GM20000 (cell line): ENCODE measurements at regions not wholly inside any gene's neighbourhood (a gene's known extent, or its start where the extent isn't known, plus 50 kb on each side); places are given as distances from the start of the nearest gene placed in this dataset.

Source experiments
- DNase-seq: peaks from one replicate; pipeline ENCODE4 v3.0.0; 2012; ENCODE audit warnings: low spot score
- TF ChIP-seq, protein P1 (sequence below): IDR thresholded peaks from 2 replicates; pipeline ENCODE4 v1.5.1; 2012; ENCODE audit warnings: mild to moderate bottlenecking, control low read depth; ENCODE audit errors: extremely low read depth, missing control alignments

DNA sequence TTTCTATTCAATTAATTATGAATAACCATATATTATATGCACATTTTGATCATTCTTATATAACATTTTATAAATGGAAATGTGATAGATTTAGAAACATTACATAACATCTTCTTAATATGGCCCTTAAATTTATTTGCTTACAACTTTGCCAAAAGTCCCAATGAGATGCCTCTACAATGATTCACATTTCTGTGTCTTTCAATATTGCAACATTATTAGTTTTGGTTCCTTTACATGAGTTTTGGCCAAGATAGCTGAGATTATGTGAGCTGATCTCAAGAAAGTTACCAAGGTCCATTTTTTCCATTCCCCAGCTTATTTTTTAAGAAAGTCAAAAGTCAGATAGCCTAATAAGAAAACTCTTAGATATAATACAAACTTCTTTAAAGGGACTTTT is 361.2 kb downstream of the PCDH7 start:
- no peak for DNase-seq
- TF ChIP-seq, protein P1, sequence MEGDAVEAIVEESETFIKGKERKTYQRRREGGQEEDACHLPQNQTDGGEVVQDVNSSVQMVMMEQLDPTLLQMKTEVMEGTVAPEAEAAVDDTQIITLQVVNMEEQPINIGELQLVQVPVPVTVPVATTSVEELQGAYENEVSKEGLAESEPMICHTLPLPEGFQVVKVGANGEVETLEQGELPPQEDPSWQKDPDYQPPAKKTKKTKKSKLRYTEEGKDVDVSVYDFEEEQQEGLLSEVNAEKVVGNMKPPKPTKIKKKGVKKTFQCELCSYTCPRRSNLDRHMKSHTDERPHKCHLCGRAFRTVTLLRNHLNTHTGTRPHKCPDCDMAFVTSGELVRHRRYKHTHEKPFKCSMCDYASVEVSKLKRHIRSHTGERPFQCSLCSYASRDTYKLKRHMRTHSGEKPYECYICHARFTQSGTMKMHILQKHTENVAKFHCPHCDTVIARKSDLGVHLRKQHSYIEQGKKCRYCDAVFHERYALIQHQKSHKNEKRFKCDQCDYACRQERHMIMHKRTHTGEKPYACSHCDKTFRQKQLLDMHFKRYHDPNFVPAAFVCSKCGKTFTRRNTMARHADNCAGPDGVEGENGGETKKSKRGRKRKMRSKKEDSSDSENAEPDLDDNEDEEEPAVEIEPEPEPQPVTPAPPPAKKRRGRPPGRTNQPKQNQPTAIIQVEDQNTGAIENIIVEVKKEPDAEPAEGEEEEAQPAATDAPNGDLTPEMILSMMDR = no peak

GRCh38 chr4:31083456-31083855 is 363.3 kb downstream of the PCDH7 start:
- TF ChIP-seq, protein P1 = no peak
- DNase-seq = no peak

DNA sequence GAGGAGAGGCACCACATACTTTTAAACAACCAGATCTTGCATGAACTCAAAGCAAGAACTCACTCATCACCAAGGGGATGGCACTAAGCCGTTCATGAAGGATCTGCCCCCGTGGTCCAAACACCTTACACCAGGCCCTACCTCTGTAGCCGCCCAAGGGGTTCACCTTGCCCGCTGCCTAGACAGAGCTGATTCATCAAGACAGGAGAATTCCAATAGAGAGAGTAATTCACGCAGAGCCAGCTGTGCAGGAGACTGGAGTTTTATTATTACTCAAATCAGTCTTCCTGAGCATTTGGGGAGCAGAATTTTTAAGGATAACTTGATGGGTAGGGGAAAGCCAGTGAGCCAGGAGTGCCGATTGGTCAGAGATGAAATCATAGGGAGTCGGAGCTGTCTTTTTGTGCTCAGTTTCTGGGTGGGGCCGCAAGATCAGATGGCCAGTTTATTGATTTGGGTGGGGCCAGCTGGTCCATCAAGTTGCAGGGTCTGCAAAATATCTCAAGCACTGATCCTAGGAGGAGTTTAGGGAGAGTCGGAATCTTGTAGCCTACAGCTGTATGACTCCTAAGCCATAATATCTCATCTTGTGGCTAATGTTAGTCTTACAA is 364.7 kb downstream of the PCDH7 start:
- no peak for DNase-seq
- TF ChIP-seq, protein P1 = no peak

DNA sequence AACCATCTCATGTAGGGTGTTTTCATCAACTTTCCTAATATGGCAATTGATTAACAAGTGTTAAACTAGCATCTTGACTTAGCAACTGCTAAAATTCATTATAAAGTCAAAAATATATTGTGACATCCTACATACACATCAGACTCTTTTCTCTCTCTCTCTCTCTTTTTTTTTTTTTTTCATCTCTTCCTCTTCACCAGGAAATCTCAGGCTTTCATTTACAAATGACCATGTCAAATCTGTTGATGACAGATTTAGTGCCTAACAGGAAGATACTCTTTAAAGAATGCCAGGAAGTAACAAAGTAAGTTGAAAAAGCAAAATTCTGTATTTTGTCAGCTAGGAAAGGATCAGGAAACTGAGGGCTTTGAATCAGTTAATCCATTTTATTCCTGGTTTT is 365.5 kb downstream of the PCDH7 start:
- TF ChIP-seq, protein P1 = no peak
- DNase-seq = no peak

DNA sequence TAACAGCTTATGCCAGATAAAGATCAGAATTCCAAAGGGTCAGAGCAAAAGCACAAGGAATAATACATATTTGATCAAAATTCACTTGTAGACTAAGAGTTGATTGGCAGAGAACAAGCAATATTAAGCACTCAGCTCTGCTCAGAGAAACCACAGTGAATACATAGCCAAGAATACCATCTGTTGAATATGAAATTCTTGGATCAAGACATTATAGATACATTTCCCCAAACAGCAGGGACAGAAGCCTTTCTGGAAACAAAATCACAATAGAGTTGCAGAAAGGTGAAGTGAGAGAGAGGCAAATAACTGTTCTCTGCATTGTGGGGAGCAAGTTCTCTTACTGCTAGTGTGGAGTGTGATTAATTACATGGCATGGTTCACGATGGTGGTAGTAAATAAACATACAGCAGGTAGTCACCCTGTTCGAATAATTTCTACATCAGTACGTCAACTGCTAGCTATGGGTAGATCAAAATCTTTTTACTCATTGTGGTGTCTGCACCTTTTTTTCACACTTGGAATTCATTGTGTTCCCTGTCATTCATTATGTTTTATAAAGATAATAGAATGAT is 366.7 kb downstream of the PCDH7 start:
- TF ChIP-seq, protein P1 = no peak
- DNase-seq = no peak

GRCh38 chr4:31088600-31089230 is 368.5 kb downstream of the PCDH7 start:
- TF ChIP-seq, protein P1 = no peak
- DNase-seq = no peak

- DNase-seq = no peak
- TF ChIP-seq, protein P1 = no peak
Measured at GRCh38 chr4:31089815-31090214, 369.6 kb downstream of the PCDH7 start.
